ENCODE measurements at regions not wholly inside any gene's neighbourhood (a gene's known extent, or its start where the extent isn't known, plus 50 kb on each side); places are given as distances from the start of the nearest gene placed in this dataset.
A peak's percentile ranks its signal among the peaks of the same experiment; 100 is the strongest.
"Not testable (repeated sequence)": the region's sequence is repeated elsewhere in the genome, so short reads cannot be mapped to it uniquely, and the experiment has no call there.

GRCh38 chr5:124932791-124933600, 186.6 kb upstream of the ZNF608 start:
- DNase-seq = peak; percentile 59

GRCh38 chr5:124935065-124935464, 188.6 kb upstream of the ZNF608 start:
- DNase-seq = no peak

GRCh38 chr5:124936626-124936933, 190.1 kb upstream of the ZNF608 start:
- DNase-seq = no peak

GRCh38 chr5:124941051-124942049, 194.9 kb upstream of the ZNF608 start:
- DNase-seq = no peak

GRCh38 chr5:124948062-124948753, 201.8 kb upstream of the ZNF608 start:
- DNase-seq = no peak

GRCh38 chr5:124948754-124949275, 202.4 kb upstream of the ZNF608 start:
- DNase-seq = no peak

GRCh38 chr5:124949862-124950261, 203.4 kb upstream of the ZNF608 start:
- no peak for DNase-seq

- DNase-seq = no peak
Observed at GRCh38 chr5:124951105-124951504, 204.7 kb upstream of the ZNF608 start.

- DNase-seq = no peak
Observed at GRCh38 chr5:124951661-124952060, 205.2 kb upstream of the ZNF608 start.

GRCh38 chr5:124952079-124952478, 205.6 kb upstream of the ZNF608 start:
- DNase-seq = no peak

- DNase-seq = peak; percentile 11
Observed at GRCh38 chr5:124952566-124952965, 206.1 kb upstream of the ZNF608 start.

- DNase-seq = no peak
Observed at GRCh38 chr5:124954784-124955183, 208.3 kb upstream of the ZNF608 start.

GRCh38 chr5:124956471-124957029, 210.1 kb upstream of the ZNF608 start:
- no peak for DNase-seq

GRCh38 chr5:124957063-124957462, 210.6 kb upstream of the ZNF608 start:
- DNase-seq = no peak

- no peak for DNase-seq
Observed at GRCh38 chr5:124960266-124960665, 213.8 kb upstream of the ZNF608 start.

GRCh38 chr5:124961521-124961920, 215.1 kb upstream of the ZNF608 start:
- no peak for DNase-seq

- no peak for DNase-seq
Observed at GRCh38 chr5:124962111-124962510, 215.7 kb upstream of the ZNF608 start.

GRCh38 chr5:124962735-124963134, 216.3 kb upstream of the ZNF608 start:
- DNase-seq = no peak

GRCh38 chr5:124963236-124963919, 216.9 kb upstream of the ZNF608 start:
- DNase-seq = peak; percentile 60

GRCh38 chr5:124966741-124967140, 220.3 kb upstream of the ZNF608 start:
- DNase-seq = not testable (repeated sequence)

GRCh38 chr5:124970381-124970780, 223.9 kb upstream of the ZNF608 start:
- not testable (repeated sequence) for DNase-seq

GRCh38 chr5:124972703-124973102, 226.3 kb upstream of the ZNF608 start:
- no peak for DNase-seq

Data from islet precursor cell (in vitro differentiated cells).